ENCODE measurements at regions not wholly inside any gene's neighbourhood (a gene's known extent, or its start where the extent isn't known, plus 50 kb on each side); places are given as distances from the start of the nearest gene placed in this dataset.

DNA sequence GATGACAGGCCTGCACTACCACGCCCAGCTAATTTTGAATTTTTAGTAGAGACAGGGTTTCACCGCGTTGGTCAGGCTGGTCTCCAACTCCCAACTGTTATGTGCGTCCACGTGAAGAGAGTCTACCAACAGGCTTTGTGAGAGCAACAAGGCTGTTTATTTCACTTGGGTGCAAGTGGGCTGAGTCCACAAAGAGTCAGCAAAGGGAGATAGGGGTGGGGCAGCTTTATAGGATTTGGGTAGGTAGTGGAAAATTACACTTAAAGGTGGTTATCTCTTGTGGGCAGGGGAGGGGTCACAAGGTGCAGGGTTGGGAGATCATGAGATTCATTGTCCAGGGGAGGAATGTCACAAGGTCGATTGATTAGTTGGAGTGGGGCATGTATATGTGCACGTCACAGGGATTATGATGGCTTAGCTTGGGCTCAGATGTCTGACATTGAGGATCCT, 111.6 kb downstream of the GOSR1 start:
- TF ChIP-seq, protein P1, sequence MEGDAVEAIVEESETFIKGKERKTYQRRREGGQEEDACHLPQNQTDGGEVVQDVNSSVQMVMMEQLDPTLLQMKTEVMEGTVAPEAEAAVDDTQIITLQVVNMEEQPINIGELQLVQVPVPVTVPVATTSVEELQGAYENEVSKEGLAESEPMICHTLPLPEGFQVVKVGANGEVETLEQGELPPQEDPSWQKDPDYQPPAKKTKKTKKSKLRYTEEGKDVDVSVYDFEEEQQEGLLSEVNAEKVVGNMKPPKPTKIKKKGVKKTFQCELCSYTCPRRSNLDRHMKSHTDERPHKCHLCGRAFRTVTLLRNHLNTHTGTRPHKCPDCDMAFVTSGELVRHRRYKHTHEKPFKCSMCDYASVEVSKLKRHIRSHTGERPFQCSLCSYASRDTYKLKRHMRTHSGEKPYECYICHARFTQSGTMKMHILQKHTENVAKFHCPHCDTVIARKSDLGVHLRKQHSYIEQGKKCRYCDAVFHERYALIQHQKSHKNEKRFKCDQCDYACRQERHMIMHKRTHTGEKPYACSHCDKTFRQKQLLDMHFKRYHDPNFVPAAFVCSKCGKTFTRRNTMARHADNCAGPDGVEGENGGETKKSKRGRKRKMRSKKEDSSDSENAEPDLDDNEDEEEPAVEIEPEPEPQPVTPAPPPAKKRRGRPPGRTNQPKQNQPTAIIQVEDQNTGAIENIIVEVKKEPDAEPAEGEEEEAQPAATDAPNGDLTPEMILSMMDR (IDR thresholded peaks at IDR 0.05) = no peak
- TF ChIP-seq MEF2A (IDR thresholded peaks at IDR 0.05; ENCODE audit: borderline replicate concordance, low read depth) (no peak), FOXJ3 (CRISPR knock-in tag; IDR thresholded peaks at IDR 0.05) (no peak), EP300 (IDR thresholded peaks at IDR 0.05; ENCODE audit: borderline replicate concordance in 1 of 2, low read depth in 1 of 2, low read length in 1 of 2) (no peak), TCF12 (IDR thresholded peaks at IDR 0.05) (no peak), FOSL2 (IDR thresholded peaks at IDR 0.05; ENCODE audit: borderline replicate concordance, low read depth) (no peak), POLR2AphosphoS5 (IDR thresholded peaks at IDR 0.05; ENCODE audit: low read depth, low read length) (no peak), CHD2 (IDR thresholded peaks at IDR 0.05; ENCODE audit: low read length, partially characterized antibody) (no peak), MXI1 (IDR thresholded peaks at IDR 0.05; ENCODE audit: low read depth, low read length) (no peak)
- TF ChIP-seq, protein P2, sequence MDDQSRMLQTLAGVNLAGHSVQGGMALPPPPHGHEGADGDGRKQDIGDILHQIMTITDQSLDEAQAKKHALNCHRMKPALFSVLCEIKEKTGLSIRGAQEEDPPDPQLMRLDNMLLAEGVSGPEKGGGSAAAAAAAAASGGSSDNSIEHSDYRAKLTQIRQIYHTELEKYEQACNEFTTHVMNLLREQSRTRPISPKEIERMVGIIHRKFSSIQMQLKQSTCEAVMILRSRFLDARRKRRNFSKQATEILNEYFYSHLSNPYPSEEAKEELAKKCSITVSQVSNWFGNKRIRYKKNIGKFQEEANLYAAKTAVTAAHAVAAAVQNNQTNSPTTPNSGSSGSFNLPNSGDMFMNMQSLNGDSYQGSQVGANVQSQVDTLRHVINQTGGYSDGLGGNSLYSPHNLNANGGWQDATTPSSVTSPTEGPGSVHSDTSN (IDR thresholded peaks at IDR 0.05) = no peak
- TF ChIP-seq, protein P3, sequence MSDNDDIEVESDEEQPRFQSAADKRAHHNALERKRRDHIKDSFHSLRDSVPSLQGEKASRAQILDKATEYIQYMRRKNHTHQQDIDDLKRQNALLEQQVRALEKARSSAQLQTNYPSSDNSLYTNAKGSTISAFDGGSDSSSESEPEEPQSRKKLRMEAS (IDR thresholded peaks at IDR 0.05; ENCODE audit: low read depth) = no peak
- TF ChIP-seq, protein P4, sequence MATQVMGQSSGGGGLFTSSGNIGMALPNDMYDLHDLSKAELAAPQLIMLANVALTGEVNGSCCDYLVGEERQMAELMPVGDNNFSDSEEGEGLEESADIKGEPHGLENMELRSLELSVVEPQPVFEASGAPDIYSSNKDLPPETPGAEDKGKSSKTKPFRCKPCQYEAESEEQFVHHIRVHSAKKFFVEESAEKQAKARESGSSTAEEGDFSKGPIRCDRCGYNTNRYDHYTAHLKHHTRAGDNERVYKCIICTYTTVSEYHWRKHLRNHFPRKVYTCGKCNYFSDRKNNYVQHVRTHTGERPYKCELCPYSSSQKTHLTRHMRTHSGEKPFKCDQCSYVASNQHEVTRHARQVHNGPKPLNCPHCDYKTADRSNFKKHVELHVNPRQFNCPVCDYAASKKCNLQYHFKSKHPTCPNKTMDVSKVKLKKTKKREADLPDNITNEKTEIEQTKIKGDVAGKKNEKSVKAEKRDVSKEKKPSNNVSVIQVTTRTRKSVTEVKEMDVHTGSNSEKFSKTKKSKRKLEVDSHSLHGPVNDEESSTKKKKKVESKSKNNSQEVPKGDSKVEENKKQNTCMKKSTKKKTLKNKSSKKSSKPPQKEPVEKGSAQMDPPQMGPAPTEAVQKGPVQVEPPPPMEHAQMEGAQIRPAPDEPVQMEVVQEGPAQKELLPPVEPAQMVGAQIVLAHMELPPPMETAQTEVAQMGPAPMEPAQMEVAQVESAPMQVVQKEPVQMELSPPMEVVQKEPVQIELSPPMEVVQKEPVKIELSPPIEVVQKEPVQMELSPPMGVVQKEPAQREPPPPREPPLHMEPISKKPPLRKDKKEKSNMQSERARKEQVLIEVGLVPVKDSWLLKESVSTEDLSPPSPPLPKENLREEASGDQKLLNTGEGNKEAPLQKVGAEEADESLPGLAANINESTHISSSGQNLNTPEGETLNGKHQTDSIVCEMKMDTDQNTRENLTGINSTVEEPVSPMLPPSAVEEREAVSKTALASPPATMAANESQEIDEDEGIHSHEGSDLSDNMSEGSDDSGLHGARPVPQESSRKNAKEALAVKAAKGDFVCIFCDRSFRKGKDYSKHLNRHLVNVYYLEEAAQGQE (IDR thresholded peaks at IDR 0.05; ENCODE audit: low read depth, low read length) = no peak
